Uterus (tissue), 3 donors: ENCODE measurements at regions not wholly inside any gene's neighbourhood (a gene's known extent, or its start where the extent isn't known, plus 50 kb on each side); places are given as distances from the start of the nearest gene placed in this dataset.

ENCODE experiments used
- DNase-seq, 2 donors: peaks; one replicate each; pipeline ENCODE4 v3.0.0-alpha.2; 2019 to 2020
- H3K27ac ChIP-seq, 2 donors: fragments of 200-600 bp; sonication (generic); 1 replicate in 1 of 2; 2 replicates in 1 of 2; pipeline ENCODE4 v1.5.1; 2016 to 2018
- H3K27me3 ChIP-seq, 2 donors: fragments of 200-600 bp; sonication (generic); one replicate each; pipeline ENCODE4 v1.5.1; 2018 to 2019; ENCODE audit warnings: control low read depth in 1 of 2
- H3K36me3 ChIP-seq, 2 donors: fragments of 200-600 bp; sonication (generic); one replicate each; pipeline ENCODE4 v1.5.1; 2019; ENCODE audit warnings: control low read depth in 1 of 2
- H3K4me1 ChIP-seq, 2 donors: fragments of 200-600 bp; sonication (generic); one replicate each; pipeline ENCODE4 v1.5.1; 2018 to 2019; ENCODE audit warnings: control low read depth in 1 of 2
- H3K4me3 ChIP-seq, 2 donors: fragments of 200-600 bp; sonication (generic); 1 replicate in 1 of 2; 2 replicates in 1 of 2; pipeline ENCODE4 v1.5.1; 2018 to 2019; ENCODE audit warnings: mild to moderate bottlenecking in 1 of 2
- H3K9me3 ChIP-seq, 2 donors: fragments of 200-600 bp; sonication (generic); one replicate each; pipeline ENCODE4 v1.5.1; 2019; ENCODE audit warnings: control low read depth in 1 of 2
- CTCF ChIP-seq, 4 experiments: fragments of 200-600 bp in 2 of 4; fragments of 450-650 bp in 2 of 4; sonication (generic) in 2 of 4; IDR thresholded peaks; one replicate each; pipeline ENCODE4 v1.5.1; 2016 to 2019; ENCODE audit warnings: antibody characterized with exemption in 4 of 4, mild to moderate bottlenecking in 2 of 4, moderate library complexity in 1 of 4
- POLR2A ChIP-seq, 2 donors: fragments of 450-650 bp; IDR thresholded peaks; one replicate each; pipeline ENCODE4 v1.6.1; 2016; ENCODE audit warnings: antibody characterized with exemption in 2 of 2, mild to moderate bottlenecking in 1 of 2, moderate library complexity in 1 of 2
- intact Hi-C: fragments of 100-400 bp; cut with DNase I; formaldehyde crosslinking; loops from one replicate; pipeline ENCODE4 v1.15.1; 2023; ENCODE audit warnings: low total_unique reads
- donor health status: DM: yes; HTN: yes; CAD: no.

- no peak for TF ChIP-seq POLR2A (IDR thresholded peaks at IDR 0.05)
- no peak for TF ChIP-seq CTCF (IDR thresholded peaks at IDR 0.05)
- no peaks in the 10 kb centered on the region for H3K27me3 ChIP-seq
Measured at GRCh38 chr20:23290761-23291574, 59.6 kb upstream of the NXT1 start.

GRCh38 chr20:23289724-23290395, 60.7 kb upstream of the NXT1 start:
- Histone ChIP-seq H3K4me1 (no peaks in the 10 kb centered on the region), H3K36me3 (no peaks in the 10 kb centered on the region), H3K9me3 (no peaks in the 10 kb centered on the region), H3K4me3 (no peak overlapping the region), H3K27ac (no peak overlapping the region), H3K27me3 (no peaks in the 10 kb centered on the region)
- intact Hi-C loops = no loop called here
- DNase-seq = no peak
- no peak for TF ChIP-seq CTCF (IDR thresholded peaks at IDR 0.05)
- no peak for TF ChIP-seq POLR2A (IDR thresholded peaks at IDR 0.05)

More at GRCh38 chr20:23290761-23291574, 59.6 kb upstream of the NXT1 start:
- intact Hi-C loops = no loop called here
- no peak overlapping the region for H3K27ac ChIP-seq
- DNase-seq = no peak
- no peaks in the 10 kb centered on the region for H3K9me3 ChIP-seq
- H3K36me3 ChIP-seq = no peaks in the 10 kb centered on the region
- no peak overlapping the region for H3K4me3 ChIP-seq
- no peaks in the 10 kb centered on the region for H3K4me1 ChIP-seq

GRCh38 chr20:23289249-23289648, 61.3 kb upstream of the NXT1 start:
- H3K36me3 ChIP-seq = no peaks in the 10 kb centered on the region
- H3K4me3 ChIP-seq = no peak overlapping the region
- DNase-seq = no peak
- no peak overlapping the region for H3K27ac ChIP-seq
- no peaks in the 10 kb centered on the region for H3K27me3 ChIP-seq
- no peaks in the 10 kb centered on the region for H3K9me3 ChIP-seq
- TF ChIP-seq CTCF (IDR thresholded peaks at IDR 0.05) (no peak), POLR2A (IDR thresholded peaks at IDR 0.05) (no peak)
- H3K4me1 ChIP-seq = no peaks in the 10 kb centered on the region
- intact Hi-C loops = no loop called here

- intact Hi-C loops = no loop called here
- no peaks in the 10 kb centered on the region for H3K9me3 ChIP-seq
- no peak for TF ChIP-seq POLR2A (IDR thresholded peaks at IDR 0.05)
- no peak for TF ChIP-seq CTCF (IDR thresholded peaks at IDR 0.05)
Measured at GRCh38 chr20:23287354-23288190, 63.0 kb upstream of the NXT1 start.

More at GRCh38 chr20:23287354-23288190, 63.0 kb upstream of the NXT1 start:
- Histone ChIP-seq H3K36me3 (no peaks in the 10 kb centered on the region), H3K4me1 (no peaks in the 10 kb centered on the region), H3K4me3 (no peak overlapping the region), H3K27me3 (no peaks in the 10 kb centered on the region), H3K27ac (no peak overlapping the region)
- no peak for DNase-seq
